NCI-H446 treated with DMSO at 0.1 percent for 48 hours (cell line): ENCODE measurements at regions not wholly inside any gene's neighbourhood (a gene's known extent, or its start where the extent isn't known, plus 50 kb on each side); places are given as distances from the start of the nearest gene placed in this dataset.
"Not testable (repeated sequence)": the region's sequence is repeated elsewhere in the genome, so short reads cannot be mapped to it uniquely, and the experiment has no call there.

ENCODE experiments used
- DNase-seq: peaks from one replicate; lab custom pipeline; 2025; lab: John Stamatoyannopoulos, UW

DNA sequence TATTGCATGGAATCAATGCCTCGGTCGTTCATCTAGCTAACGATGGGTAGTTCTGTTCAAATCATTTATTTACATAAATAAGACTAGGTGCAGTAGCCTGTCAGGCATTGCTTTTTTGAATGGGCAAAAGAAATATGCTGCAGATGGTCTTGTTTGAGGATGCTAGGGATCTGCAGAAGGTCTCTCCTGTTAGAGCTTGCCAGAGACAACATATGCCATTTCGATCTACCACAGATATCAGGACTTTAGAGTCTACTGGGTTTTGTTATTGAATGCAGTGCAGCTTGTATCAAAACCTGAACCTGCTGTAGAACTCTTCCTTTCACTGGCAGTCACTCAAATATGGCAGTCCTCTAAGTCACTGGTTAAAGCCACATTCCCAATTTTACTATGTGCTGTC, 381.1 kb upstream of the CDH10 start:
- DNase-seq, result peak; percentile 88

DNA sequence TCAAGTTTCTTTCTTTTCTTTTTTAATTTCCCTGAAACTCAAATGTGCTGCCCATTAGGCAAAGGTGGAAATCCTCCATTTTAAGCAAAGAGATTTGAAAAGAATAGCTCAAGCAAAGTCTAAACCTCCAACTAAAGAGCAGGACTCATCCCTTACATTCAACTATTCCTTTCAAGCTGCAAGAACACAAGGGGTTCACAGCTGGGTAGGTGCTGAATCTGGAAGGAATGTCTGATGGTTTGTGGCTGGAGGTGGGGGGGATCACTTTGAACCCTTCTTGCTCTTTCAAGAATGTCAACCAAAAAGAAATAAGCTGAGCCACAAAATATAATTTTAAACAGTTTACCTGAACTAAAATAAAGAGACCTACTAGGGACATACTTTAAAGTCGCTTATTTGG, 375.7 kb upstream of the CDH10 start:
- DNase-seq, result no peak

DNA sequence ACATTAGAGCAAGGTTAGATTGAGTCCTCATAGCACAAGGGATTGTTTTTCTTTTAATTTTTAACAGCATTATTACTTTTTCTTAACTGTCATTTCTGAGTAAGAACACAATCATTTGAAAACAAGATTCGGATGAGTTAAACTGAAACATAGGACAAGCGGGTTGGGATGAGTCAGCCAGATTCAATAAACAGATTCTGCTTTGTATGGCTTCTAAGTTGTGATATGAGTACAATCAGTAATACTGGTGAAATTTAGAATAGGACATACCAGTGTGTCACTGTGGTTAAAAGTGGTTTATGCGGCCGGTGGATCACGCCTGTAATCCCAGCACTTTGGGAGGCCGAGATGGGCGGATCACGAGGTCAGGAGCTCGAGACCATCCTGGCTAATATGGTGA, 364.3 kb upstream of the CDH10 start:
- DNase-seq, result no peak

DNA sequence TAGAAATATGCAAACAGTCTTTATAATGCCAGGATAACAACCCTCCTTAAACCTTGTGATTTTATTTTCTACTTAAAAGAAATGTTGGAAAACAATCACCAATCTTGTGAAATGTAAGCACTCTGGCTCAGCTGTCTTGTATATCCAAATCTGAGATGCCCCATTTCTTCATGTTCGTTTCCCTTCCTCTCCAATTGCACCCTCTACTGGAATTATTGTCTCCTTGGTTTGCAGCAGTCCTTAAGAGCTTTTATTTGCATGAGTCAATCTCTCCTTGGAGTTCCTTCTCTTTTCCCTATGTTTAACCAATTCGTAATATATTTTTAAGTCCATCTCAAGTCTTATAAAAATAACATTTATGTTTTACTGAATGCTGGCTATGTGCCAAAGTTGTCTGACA, 362.0 kb upstream of the CDH10 start:
- DNase-seq, result peak; percentile 58

DNA sequence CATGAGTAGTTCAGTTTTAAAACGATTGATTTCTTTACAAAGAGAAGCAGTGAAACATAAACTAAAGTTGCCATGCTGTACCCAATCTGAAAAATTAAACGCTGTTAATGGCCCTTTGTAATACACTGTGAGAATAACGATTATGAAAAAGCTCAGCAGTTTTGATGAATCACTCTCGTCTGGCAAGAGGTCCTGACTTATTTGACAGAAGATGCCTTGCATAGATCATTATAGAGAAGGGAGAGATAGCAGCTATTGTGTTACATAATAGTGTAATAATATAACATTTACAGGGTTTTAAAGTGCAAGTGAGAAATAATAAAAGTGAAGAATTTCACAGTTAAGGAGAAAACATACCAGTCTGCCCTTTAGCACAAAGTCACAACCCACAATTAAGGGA, 361.5 kb upstream of the CDH10 start:
- DNase-seq, result peak; percentile 15

DNA sequence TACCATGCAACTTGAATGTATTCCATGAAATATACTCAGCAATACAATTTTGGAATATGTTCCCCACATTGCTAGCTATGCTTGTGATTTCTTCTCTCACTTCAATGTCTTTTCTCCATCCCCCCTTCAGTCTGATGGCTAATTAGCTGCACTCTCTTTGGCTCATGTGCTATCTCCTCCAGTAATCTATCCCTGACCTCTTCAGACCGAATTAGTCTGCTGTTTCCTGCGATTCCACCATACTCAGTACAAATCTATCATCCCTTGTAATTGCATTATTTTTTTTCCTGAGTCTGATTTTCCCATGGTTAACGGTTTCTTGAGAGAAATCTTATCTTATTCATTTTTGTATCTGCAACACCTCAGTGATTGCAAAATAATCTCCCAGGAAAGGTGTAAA, 360.7 kb upstream of the CDH10 start:
- no peak for DNase-seq

DNA sequence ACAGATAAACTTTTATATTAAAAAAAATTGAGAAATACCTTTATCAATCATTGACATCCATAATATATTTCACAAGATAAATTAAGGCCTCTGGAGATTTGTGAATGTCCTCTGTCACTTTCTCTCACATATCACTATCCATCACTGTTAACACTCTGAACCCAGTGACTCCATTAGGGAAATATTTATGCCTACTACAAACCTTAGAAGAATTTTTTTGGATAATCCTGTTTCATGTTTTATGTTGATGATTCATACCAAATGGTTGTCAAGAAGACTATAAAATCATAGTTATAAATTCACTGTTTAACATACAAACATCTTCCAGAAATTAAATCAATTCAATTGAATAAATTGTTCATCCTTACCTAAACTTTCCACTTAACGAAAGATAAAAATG, 357.6 kb upstream of the CDH10 start:
- DNase-seq, result no peak

DNA sequence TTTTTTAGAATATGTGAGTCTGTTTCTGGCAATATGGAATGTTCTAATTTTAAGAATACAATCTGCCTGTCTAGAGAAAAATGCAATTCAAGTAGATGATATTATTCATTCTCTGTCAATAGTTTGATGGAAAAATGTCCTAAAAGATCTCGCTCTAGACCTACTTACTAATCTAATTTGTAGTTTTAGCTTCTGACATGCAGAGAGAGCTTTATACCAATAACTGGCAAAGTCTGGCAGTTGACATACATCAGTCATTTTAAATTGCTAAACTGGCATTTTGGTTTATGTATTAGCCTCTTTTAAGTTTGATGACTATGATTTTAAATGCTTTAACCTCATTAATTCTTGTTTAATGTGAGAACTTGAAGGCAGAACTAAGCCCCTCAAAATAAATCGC, 355.0 kb upstream of the CDH10 start:
- DNase-seq, result no peak

DNA sequence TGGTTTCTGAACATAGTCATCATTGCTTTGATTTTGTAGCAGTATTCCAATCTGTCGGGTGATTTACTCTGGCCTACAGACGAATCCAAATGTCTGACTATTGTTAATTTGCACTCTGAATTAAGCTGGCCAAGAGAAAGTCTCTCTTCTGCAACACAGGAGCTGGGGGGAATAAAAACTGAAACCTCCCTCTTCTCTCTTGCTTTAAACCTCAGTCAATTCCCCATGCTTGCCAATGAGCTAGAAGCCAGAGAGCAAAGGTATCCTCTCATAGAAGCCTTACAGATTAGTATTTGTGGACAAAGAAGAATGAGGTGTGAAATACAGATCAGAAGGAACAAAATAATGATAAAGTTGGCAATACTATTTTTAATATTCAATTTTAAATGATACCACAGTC, 353.9 kb upstream of the CDH10 start:
- no peak for DNase-seq

DNA sequence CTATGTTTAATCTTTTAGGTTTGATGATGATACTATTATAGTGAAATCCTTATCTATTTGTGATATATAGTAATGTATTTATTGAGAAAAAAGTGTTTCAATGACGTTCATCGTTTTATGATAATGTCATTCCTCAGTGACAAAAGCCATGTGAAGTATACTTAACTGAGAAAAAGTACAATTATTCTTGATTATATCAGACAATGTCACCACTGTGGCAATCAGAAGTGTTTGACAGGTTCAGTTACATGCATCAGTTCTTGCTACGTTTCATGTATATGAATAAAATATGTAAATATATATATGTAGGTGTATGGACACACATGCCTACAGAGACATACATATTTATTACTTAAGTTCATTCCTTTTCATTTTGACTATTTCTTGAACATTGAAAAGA, 341.5 kb upstream of the CDH10 start:
- DNase-seq, result no peak

DNA sequence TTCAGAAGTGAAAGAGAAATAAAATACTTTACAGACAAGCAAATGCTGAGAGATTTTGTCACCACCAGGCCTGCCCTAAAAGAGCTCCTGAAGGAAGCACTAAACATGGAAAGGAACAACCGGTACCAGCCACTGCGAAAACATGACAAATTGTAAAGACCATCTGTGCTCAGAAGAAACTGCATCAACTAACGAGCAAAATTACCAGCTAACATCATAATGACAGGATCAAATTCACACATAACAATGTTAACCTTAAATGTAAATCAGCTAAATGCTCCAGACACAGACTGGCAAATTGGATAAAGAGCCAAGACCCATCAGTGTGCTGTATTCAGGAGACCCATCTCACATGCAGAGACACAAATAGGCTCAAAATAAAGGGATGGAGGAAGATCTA, 333.8 kb upstream of the CDH10 start:
- not testable (repeated sequence) for DNase-seq

DNA sequence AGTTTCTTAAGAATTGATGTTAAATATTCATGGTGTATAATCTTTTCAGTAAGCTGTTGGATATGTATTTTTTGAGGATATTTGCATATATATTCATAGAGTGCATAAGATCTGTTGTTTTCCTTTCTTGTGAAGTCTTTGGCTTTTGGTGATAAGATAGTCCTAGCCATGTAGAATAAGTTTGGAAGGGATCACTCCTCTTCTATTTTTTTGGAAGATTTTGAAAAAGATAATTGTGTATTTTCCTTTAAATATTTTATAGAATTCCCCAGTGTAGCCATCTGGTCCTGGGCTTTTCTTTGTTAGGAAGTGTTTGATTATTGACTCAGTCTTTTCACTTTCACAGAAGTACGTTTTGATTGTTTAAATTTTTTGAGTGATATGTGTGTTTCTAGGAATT, 318.8 kb upstream of the CDH10 start:
- DNase-seq, result no peak

DNA sequence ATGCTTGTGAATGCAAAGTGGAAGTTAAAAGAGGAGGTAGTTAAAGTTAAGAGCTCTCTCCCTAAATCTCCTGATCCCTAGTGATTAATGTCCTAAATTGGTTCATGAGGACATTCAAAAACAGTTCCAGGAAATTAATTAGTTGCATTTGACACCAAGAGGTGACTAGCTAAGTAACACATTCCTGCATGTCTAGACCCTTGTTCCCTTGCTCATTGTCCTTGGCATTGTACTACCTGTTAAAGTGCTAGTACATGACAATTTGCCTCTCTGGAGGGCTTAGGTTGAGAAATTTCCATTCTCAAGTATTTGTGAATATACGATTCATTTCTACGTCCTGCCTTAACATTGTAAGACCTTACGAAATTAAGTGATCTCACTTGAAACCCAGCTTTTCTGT, 278.6 kb upstream of the CDH10 start:
- DNase-seq, result no peak

DNA sequence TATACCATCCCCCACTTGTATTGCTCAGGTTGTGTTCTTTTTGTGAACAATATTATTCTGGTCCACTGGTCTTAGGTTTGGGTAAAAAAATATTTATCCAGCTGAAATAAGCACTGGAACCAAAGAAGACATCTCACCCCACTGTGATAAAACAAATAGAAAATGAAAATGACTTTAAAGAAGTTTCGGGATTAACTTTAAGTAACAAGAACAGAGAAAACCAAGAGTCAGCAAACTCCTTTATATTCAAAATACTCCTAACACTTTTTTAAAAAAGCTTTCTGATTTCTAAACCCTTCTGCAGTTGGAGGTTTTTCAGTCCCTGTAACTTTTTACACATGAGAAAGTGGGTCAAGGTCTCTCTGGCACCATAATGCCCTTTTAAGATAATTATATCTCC, 273.9 kb upstream of the CDH10 start:
- no peak for DNase-seq

DNA sequence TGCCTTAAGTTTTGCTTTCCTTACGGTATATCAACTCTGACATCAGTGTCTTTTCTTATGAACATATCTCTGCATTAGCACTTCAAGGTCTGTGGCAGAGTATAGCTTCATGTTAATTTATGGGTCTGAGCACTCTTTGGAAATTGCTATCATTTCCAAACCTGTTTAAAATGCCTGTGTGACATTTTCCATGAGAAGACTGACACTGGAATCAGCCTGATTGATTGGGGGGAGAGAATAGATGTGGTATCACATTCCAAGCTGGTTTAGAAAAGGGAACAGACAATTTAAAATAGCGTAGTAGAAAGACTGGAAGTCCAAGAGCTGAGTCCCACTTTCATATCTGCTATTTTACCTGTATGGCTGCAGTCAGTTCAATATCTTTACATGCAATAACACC, 272.1 kb upstream of the CDH10 start:
- no peak for DNase-seq

DNA sequence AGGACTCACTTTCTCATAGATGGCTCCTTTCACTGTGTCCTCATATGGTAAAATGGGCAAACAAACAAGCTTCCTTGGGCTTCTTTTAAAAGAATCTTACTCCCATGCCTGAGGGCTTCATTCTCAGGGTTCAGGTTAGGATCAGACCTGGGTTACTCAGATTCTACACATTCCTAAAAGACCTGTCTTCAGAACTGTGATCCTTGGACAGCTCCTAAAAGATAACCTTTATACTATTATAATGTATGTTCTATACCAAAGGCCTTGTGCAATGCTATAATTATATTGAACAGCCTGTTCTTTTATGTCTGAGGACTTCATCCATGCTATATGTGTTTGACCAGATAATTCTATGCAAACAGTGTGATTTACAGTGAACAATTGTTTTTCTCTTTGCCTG, 264.4 kb upstream of the CDH10 start:
- no peak for DNase-seq

DNA sequence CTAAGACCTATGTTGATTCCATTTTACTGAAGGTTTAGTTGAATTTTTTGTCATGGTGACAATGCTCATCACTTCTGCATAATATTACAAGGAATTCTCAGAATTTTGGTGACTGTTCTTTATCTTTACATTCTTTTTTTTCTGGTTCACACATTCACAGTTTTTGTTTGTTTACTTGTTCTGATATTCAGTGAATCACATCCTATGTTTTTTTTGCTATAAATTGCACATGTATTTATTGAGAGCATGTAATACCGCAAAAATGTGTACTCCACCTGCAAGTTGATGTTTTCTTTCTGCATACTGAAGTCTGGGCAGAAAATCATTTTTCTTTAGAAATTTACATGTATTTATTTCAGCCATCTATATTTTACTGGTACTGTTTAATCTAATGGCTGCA, 261.9 kb upstream of the CDH10 start:
- no peak for DNase-seq

DNA sequence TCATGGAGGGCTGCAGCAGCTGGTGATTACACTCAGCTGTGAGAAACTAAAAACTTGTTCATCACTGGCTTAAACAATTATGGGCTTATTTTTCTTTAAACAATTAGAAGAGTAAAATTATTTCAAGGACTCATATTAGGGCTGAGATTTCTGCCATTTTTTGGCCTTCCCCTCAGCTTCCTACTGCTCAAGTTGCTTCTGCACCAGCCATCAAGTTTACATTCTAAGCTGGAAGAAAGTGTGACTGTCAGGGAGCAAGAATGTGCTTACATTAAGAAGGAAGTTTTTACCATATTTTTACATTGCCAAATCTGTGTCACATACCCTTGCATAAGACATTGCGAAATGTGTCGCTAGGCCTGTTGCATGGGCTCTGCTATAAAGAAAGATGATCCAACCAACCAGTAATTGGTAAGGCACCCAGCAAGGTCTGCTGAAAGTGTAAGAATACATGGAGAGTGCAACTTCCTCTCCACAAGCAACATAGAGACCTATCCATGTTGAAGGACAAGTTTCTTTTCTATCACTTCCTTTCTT, 260.3 kb upstream of the CDH10 start:
- no peak for DNase-seq

DNA sequence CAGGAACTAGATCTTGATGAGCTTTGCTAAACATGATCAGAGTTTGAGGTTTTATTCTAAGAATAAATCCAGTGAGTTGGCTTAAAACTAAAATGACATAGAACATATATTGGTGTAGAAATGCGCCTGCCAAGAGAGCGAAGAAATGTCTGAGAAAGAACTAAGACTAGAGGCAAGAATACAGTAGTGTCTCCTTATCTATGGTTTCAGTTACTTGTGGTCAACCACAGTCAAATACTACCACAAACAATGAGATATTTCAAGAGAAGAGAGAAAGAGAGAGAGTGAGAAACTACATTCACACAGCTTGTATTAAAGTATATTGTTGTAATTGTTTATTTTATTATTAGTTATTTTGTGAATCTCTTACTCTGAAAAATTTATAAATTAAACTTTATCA, 254.4 kb upstream of the CDH10 start:
- no peak for DNase-seq

DNA sequence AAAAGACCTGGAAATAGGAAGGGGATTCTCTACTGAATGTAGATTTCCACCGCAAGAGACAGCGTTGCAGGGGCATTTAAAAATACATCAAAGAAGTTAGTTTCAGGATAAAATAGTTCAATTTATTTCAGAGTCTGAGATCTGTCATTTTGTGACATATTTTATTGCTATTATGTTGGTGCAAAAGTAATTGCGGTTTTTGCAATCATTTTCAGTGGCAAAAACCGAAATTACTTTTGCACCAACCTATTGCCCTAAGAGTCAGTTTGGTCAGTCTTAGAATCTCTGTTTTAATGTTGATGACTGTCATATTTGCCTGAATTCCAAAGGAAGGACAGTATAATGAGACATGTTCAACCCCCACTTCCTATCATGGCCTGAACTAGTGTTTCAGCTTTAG, 219.5 kb upstream of the CDH10 start:
- no peak for DNase-seq

DNA sequence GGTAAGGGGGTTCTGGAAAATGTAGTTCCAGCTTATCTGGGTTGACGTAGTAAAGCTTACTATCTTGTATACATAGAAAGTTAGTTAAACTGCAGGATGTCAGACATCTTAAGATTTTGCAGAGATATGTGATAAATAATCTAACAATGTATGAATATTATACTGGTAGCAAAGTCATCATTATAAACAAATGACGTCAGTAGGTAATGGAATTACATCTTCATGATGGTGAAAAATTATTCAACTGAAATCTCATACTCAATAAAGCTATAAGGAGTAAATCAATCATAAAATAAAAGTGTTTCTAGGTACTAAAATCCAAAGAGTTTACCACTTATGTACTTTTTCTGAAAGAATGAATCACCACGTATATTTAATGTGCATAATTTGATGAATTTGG, 217.3 kb upstream of the CDH10 start:
- no peak for DNase-seq

DNA sequence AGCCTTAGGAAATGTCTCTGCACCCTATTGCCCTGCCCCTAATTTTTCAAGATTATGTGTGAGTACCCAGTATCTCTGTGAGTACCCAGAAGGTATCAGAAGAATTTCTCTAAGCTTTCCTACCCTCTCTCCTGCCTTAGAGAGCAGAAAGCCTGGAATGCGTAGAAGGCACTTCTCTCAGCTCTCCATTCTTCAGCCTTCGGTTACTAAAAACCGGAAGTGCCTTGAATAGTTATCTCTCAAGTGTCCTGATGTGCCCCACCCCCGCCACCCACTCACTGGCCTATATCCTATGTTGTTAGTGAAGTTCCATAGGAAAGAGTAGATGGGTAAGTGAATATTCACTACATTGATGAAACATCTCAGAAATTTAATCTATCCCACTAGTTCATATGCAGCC, 210.7 kb upstream of the CDH10 start:
- DNase-seq, result no peak

DNA sequence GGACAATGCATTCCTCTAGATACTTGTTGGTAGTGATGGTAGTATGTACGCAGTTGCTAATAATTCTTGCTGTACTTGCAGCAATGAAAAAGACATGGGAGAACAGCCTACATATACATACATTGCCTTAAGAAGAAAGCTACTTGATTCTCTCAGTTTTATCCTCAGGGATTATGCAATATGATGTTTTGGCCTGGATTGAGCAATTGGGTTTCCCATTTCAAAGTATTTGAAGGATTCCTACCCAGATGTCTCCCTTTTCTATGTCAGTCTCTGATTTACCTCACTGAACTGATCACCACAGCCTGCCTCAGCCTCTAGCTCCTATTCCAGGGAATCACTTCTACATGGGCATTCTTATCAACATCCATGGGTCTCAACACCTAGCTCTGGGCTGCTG, 210.1 kb upstream of the CDH10 start:
- no peak for DNase-seq

DNA sequence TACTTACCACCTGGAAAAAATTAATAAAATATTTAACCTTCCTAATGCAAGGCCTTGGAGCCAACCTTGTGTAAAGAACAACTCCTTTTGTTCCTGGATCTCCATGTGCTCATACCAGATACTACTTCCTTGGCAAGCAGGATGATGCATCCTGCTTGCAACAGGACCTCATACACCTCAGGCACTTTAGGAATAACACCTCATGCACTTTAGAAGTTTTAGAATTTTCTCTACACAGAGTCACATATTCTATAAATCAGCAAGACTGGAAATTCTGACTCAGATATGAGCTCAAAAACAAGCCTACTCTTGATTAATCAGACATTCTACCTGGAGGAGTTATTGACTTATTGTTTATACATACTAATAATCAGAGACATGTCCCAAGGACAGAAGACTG, 209.6 kb upstream of the CDH10 start:
- DNase-seq, result no peak

DNA sequence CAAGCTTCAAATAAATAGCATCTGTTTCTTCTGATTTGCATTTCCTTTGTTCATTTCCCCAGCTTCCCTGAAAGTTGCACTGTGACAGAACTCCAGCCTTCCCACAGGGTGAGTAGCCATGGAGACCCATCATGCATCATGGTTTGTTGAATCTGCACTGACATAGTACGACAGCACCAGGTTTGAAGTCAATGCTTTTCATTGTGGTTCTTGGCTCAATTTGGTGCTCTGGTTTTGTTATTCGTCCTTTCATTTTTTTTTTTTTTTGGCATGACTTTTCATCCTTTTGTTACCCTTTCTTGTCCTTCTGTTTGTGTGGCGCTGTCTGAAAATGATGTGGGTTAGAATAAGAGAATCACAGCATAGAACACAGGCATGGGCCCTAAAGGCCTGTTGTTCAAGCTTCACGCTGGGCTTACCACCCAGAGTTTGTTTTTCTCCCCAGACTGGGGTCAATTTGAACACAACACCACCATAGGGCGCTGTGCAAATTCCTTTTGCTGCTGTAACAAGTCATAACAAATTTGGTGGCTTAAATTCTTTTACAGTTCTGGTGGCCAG, 206.2 kb upstream of the CDH10 start:
- no peak for DNase-seq
